ENCODE measurements at regions not wholly inside any gene's neighbourhood (a gene's known extent, or its start where the extent isn't known, plus 50 kb on each side); places are given as distances from the start of the nearest gene placed in this dataset.

GRCh38 chr6:21970569-21971300 lies 326.1 kb downstream of the PRL start:
- no peak for DNase-seq

- DNase-seq: no peak
These were observed 325.3 kb downstream of the PRL start for GRCh38 chr6:21971541-21971940.

GRCh38 chr6:21972516-21972915 lies 324.3 kb downstream of the PRL start:
- no peak for DNase-seq

GRCh38 chr6:21977346-21977745 lies 319.5 kb downstream of the PRL start:
- no peak for DNase-seq

- DNase-seq: no peak
These were observed 315.5 kb downstream of the PRL start for GRCh38 chr6:21981235-21981833.

GRCh38 chr6:21984135-21984534 lies 312.7 kb downstream of the PRL start:
- no peak for DNase-seq

GRCh38 chr6:21984561-21984960 lies 312.3 kb downstream of the PRL start:
- DNase-seq: no peak

- DNase-seq: no peak
These were observed 310.9 kb downstream of the PRL start for GRCh38 chr6:21985904-21986303.

GRCh38 chr6:21986703-21987102 lies 310.1 kb downstream of the PRL start:
- DNase-seq: no peak

- DNase-seq: no peak
These were observed 309.3 kb downstream of the PRL start for GRCh38 chr6:21987501-21987957.

- no peak for DNase-seq
These were observed 306.3 kb downstream of the PRL start for GRCh38 chr6:21990577-21990976.

GRCh38 chr6:21992178-21992967 lies 304.5 kb downstream of the PRL start:
- no peak for DNase-seq

GRCh38 chr6:21993841-21994240 lies 303.0 kb downstream of the PRL start:
- no peak for DNase-seq

GRCh38 chr6:21994821-21995220 lies 302.0 kb downstream of the PRL start:
- no peak for DNase-seq

- no peak for DNase-seq
These were observed 301.5 kb downstream of the PRL start for GRCh38 chr6:21995318-21995717.

GRCh38 chr6:21996425-21997118 lies 300.3 kb downstream of the PRL start:
- no peak for DNase-seq

GRCh38 chr6:21997119-21998037 lies 299.5 kb downstream of the PRL start:
- no peak for DNase-seq

GRCh38 chr6:21998582-21998981 lies 298.3 kb downstream of the PRL start:
- no peak for DNase-seq

- no peak for DNase-seq
These were observed 297.8 kb downstream of the PRL start for GRCh38 chr6:21999012-21999528.

- DNase-seq: no peak
These were observed 297.1 kb downstream of the PRL start for GRCh38 chr6:21999741-22000140.

- DNase-seq: no peak
These were observed 295.3 kb downstream of the PRL start for GRCh38 chr6:22001396-22002027.
